Stomach (tissue), 4 donors: ENCODE measurements at regions not wholly inside any gene's neighbourhood (a gene's known extent, or its start where the extent isn't known, plus 50 kb on each side); places are given as distances from the start of the nearest gene placed in this dataset.

Experiments
- EP300 ChIP-seq: sonication (generic); formaldehyde crosslinking; IDR thresholded peaks from one replicate; pipeline ENCODE4 v1.6.1; 2017; ENCODE audit warnings: antibody characterized with exemption
- POLR2A ChIP-seq, 4 donors: fragments of 450-650 bp; IDR thresholded peaks; one replicate each; pipeline ENCODE4 v1.6.1; 2016; ENCODE audit warnings: antibody characterized with exemption in 4 of 4, control low read depth in 2 of 4, mild to moderate bottlenecking in 1 of 4, moderate library complexity in 1 of 4
- POLR2AphosphoS5 ChIP-seq, 3 donors: sonication (generic); formaldehyde crosslinking; IDR thresholded peaks; one replicate each; pipeline ENCODE4 v1.6.1; 2016; ENCODE audit warnings: antibody characterized with exemption in 3 of 3
- TF ChIP-seq, protein P1 (sequence below), 7 experiments: fragments of 450-650 bp in 4 of 7; fragments of 200-600 bp in 3 of 7; sonication (generic) in 3 of 7; IDR thresholded peaks; one replicate each; pipeline ENCODE4 v1.5.1; 2016 to 2019; ENCODE audit warnings: antibody characterized with exemption in 7 of 7, control low read depth in 2 of 7, mild to moderate bottlenecking in 1 of 7

DNA sequence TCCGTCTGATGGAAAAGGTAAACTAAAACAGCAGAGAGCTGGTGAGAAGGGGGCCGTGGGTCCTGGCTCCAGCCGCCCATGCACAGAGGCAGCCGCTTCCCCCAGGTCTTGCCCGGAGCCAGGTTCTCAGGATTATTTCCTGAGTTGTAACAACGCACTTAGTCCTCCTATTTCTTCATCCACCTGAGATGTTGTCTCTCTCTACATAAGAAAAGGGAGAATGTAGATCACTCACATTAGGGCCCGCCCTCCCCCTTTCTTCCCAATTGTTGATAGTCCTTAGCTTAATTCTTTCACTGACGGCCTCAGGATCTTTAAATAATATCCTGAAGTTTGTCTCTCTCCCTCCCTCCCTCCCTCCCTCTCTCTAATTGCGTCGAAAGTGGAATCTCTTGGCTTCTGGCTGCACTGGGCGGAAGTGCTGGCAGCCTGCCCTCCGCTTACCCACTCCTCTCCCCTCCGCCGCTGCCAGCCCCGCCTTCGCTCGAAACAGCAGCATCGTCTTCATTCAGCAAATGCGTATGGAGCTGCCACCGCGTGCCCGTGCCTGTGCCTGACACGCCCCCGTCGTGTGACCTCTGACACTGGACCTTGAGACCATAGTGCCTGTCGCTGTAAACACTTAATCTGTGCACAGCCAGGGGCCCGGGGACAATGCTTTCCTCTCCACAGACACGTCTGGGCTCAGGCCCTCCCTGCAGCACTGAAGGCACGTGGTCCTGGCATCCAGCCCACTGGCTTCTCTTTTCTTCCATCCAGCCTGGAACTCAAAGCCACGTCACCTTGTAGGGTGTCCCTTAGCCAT lies 174.5 kb upstream of the PPP2R2D start:
- TF ChIP-seq, protein P1, sequence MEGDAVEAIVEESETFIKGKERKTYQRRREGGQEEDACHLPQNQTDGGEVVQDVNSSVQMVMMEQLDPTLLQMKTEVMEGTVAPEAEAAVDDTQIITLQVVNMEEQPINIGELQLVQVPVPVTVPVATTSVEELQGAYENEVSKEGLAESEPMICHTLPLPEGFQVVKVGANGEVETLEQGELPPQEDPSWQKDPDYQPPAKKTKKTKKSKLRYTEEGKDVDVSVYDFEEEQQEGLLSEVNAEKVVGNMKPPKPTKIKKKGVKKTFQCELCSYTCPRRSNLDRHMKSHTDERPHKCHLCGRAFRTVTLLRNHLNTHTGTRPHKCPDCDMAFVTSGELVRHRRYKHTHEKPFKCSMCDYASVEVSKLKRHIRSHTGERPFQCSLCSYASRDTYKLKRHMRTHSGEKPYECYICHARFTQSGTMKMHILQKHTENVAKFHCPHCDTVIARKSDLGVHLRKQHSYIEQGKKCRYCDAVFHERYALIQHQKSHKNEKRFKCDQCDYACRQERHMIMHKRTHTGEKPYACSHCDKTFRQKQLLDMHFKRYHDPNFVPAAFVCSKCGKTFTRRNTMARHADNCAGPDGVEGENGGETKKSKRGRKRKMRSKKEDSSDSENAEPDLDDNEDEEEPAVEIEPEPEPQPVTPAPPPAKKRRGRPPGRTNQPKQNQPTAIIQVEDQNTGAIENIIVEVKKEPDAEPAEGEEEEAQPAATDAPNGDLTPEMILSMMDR (IDR thresholded peaks at IDR 0.05): no peak
- no peak for TF ChIP-seq POLR2A (IDR thresholded peaks at IDR 0.05)
- TF ChIP-seq EP300: no peak
- no peak for TF ChIP-seq POLR2AphosphoS5 (IDR thresholded peaks at IDR 0.05)
